Ectodermal cell (in vitro differentiated cells): ENCODE measurements at regions not wholly inside any gene's neighbourhood (a gene's known extent, or its start where the extent isn't known, plus 50 kb on each side); places are given as distances from the start of the nearest gene placed in this dataset.

Experiments
- H3K27ac ChIP-seq: 2 replicates; pipeline ENCODE4 v1.7.0; 2013; ENCODE audit warnings: mild to moderate bottlenecking, low read depth, low read length; ENCODE audit not compliant: insufficient read depth, poor library complexity, severe bottlenecking
- H3K27me3 ChIP-seq: 2 replicates; pipeline ENCODE4 v1.7.0; 2013; ENCODE audit warnings: mild to moderate bottlenecking, low read length; ENCODE audit not compliant: insufficient read depth, control insufficient read depth, poor library complexity, severe bottlenecking
- H3K36me3 ChIP-seq: one replicate; pipeline ENCODE4 v1.7.0; 2013; ENCODE audit warnings: low read length; ENCODE audit not compliant: control insufficient read depth, insufficient read depth
- H3K4me1 ChIP-seq: one replicate; pipeline ENCODE4 v1.7.0; 2013; ENCODE audit warnings: low read length; ENCODE audit not compliant: control insufficient read depth, insufficient read depth
- H3K4me3 ChIP-seq: 2 replicates; pipeline ENCODE4 v1.7.0; 2013; ENCODE audit warnings: low read depth, low read length, control low read depth; ENCODE audit not compliant: insufficient read depth
- H3K9me3 ChIP-seq: 2 replicates; pipeline ENCODE4 v1.7.0; 2013; ENCODE audit warnings: mild to moderate bottlenecking, low read length, moderate library complexity; ENCODE audit not compliant: control insufficient read depth
- WGBS, 2 experiments: methylation state at CpG; one replicate each; pipeline ENCODE4 v1.1.7; 2013; ENCODE audit warnings: missing lambda C conversion rate in 2 of 2; 5-methylcytosine and 5-hydroxymethylcytosine counted together

DNA sequence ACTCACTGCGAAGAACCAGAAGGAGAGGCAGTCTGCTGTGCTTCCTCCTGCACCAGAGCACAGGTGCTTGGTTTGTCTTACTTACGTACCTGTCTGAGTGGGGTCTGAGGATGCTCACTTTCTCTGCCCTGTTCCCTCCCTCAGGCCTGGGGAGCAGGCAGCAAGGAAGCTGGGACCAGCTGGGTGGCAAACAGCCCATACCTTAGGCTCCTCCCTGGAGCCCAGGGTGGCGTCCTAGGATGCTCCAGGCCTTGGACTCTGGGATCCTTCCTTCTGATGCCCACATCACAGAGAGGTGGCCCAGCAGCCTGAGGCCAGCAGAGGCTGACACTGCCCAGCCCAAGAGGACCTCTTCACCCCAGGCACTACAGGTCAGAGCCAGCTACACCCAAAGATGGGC lies 593.2 kb downstream of the BRD1 start:
- Histone ChIP-seq H3K4me1 (no peaks in the 10 kb centered on the region), H3K4me3 (no peak overlapping the region), H3K36me3 (no peaks in the 10 kb centered on the region), H3K9me3 (no peaks in the 10 kb centered on the region), H3K27me3 (no peaks in the 10 kb centered on the region), H3K27ac (no peak overlapping the region)
- WGBS, 2 experiments, result 91 to 95% methylated on average over 3 of the region's 3 CpGs

DNA sequence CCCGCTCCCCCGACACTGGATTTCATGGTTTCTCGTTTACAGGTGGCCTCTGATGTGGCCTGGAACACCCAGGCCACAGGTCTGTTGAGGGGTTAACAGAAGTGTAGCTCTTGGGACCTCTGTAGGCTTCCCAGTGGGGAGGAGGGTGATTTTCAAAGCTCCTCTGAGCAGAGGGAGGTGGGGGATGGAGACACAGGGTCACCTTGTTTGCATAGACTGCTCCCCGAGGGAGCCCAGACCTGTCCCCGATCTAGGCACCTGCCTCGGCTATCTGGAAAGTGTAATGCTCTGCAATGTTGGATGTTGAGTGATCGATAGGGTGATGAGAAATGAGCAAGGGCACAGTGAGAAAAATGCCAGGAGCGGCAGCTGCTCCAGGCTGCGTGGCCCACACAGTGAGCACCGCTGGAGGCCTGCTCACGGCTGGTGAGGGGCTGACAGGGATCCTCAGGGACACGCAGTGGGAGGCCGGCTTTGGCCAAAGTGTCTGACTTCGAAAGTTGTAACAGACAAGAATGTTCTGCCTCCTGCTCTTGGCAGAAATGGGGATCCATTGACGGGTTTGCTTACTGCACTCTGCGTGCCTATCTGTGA lies 594.1 kb downstream of the BRD1 start:
- no peak overlapping the region for H3K4me3 ChIP-seq
- H3K9me3 ChIP-seq, result no peaks in the 10 kb centered on the region
- H3K36me3 ChIP-seq, result no peaks in the 10 kb centered on the region
- H3K4me1 ChIP-seq, result no peaks in the 10 kb centered on the region
- H3K27me3 ChIP-seq, result no peaks in the 10 kb centered on the region
- WGBS, 2 experiments, result 87 to 89% methylated on average over 16 of the region's 16 CpGs
- H3K27ac ChIP-seq, result no peak overlapping the region

DNA sequence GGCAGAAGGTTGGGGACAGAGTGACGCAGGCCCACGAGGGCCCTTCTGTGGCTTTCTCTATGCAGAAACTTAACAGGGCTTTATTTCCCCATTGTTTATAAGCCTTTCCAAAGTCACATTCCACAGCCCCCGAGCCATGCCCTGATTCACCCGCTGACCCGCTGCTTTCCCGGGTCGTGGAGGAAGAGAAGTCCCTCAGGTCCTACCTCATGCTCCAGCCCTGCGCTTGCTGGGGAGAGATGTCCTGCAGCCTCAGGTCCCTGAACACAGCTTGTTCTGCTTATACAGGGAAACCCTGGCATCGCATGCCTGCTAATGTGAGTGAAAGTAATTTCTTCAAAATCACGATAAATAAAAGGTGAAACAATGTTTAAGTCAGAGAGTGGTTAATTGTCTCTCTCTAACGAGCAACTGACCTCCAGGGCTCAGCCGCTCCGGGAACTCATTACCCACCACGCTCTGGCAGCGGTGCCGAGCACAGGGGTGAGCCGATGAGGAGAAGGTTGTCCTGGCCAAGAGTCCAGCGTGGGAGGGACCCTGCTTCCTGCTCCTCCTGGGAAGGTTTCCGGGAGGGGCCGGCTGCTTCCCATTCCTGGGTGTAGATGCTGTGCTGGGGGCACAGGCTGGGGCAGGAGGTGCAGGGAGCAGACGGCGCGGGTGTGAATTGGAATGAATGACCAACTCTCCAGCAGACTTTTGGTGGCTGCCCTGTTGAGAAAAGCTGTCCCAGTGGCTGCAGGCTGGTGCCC lies 595.2 kb downstream of the BRD1 start:
- Histone ChIP-seq H3K27me3 (no peaks in the 10 kb centered on the region), H3K27ac (no peak overlapping the region), H3K4me3 (no peak overlapping the region), H3K9me3 (no peaks in the 10 kb centered on the region), H3K36me3 (no peaks in the 10 kb centered on the region), H3K4me1 (no peaks in the 10 kb centered on the region)
- WGBS, 2 experiments, result 81 to 83% methylated on average over 23 of the region's 23 CpGs

DNA sequence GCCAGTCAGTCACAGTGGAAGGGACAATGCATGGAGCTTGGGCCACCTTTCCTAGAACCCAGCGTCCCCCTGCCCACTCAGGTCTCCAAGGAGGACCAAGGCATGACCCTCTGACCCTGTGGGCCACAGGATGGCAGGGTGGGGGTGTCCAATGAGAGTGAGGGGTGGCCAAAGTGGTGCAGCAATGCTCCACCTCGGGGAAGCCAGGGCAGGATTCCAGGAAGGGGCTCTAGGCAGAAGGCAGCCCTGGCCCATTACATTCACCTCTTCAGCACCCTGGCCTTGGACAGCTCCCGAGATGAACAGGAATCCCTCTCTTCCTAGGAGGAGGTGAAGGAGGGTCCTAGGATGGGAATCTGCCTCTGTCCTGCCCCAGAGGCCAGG lies 597.5 kb downstream of the BRD1 start:
- no peak overlapping the region for H3K4me3 ChIP-seq
- no peaks in the 10 kb centered on the region for H3K36me3 ChIP-seq
- 50 to 63% methylated on average over 3 of the region's 3 CpGs for WGBS, 2 experiments

DNA sequence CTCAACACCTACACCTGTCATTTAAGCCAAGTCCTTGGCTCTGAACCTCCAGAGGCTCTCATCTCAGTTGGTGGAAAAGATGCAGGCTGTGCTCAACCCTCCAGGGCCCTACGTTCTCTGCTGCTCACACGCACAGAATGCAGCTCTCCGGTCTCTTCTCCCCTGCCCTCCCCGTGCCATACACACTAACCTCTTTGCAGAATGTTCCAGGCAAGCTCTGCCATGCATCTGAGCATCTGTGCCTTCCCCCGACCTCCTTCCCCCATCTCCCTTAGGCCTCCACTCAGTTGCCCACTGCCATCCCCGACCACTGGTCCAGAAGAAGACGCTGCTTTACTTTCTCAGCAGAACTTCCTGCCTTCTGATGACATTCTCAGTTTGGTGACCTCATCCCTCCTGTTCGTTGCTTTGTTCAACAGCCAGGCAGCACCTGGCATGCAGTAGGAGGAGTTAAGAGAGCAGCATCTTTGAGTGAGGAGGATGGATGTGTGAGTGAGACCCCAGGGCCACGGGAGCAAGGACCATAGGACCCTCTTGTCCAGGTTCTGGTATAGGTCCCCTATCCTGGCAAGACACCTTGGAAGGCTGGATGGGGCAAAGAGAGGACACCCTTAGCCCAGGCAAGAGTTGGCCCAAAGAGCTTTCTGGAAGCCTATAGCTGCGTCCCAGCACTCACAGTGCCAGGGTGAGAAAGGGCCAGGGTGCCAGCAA lies 598.0 kb downstream of the BRD1 start:
- H3K27me3 ChIP-seq, result no peaks in the 10 kb centered on the region
- H3K9me3 ChIP-seq, result no peaks in the 10 kb centered on the region
- H3K4me3 ChIP-seq, result no peak overlapping the region
- 72 to 74% methylated on average over 10 of the region's 10 CpGs for WGBS, 2 experiments
- no peak overlapping the region for H3K27ac ChIP-seq
- no peaks in the 10 kb centered on the region for H3K36me3 ChIP-seq
- H3K4me1 ChIP-seq, result no peaks in the 10 kb centered on the region

More for the DNA sequence above, 597.5 kb downstream of the BRD1 start:
- Histone ChIP-seq H3K27ac (no peak overlapping the region), H3K27me3 (no peaks in the 10 kb centered on the region), H3K4me1 (no peaks in the 10 kb centered on the region), H3K9me3 (no peaks in the 10 kb centered on the region)

DNA sequence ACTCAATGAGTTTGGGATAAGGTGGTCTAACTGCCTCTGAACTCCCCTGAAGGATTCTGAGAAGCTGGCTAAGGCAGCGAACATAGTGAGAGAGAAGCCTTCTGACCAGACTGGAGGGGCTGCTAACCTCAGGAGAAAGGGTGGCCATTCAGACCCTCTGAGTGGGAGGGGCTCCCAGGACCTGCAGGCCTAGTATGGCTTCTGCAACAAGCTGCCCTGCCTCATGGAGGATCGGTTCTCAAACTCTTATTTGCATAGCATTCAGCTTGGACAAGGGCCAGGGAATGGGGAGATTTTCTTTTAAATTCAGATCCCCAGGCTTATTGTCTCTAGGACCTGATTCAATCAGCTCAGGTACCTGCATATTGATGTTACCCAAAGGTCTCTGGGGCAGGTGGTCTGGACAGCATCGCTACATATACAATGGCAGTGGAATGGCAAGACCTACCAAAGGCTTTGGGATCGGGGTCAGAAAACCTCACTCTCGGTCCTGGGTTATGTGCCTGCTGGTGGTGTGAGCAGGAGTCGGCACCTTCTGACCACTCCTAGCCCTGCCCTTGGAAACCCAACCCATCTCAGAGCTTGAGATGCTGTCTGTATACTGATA lies 599.1 kb downstream of the BRD1 start:
- Histone ChIP-seq H3K27ac (no peak overlapping the region), H3K36me3 (no peaks in the 10 kb centered on the region), H3K4me1 (no peaks in the 10 kb centered on the region), H3K9me3 (no peaks in the 10 kb centered on the region), H3K4me3 (no peak overlapping the region), H3K27me3 (no peaks in the 10 kb centered on the region)
- 79 to 84% methylated on average over 6 of the region's 6 CpGs for WGBS, 2 experiments

DNA sequence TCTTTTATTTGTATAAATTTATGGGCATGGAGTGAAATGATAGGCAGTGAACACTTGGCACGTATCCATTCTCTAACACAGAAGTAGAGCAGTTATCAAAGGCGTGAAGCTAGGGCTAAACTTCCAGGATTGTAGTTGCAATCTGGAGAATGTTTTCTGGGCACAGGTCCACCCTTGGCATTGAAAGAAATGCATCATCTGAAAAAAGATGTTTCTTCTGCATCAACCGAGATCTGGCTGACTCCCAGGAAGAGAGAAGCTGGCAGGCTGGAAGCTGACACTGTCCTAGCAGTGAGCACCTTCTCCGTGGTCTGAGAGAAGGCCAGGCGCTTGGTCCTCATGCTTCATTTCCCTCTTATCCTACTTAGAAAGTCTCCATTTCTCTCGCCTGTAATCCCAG lies 600.0 kb downstream of the BRD1 start:
- Histone ChIP-seq H3K4me3 (no peak overlapping the region), H3K27ac (no peak overlapping the region), H3K36me3 (no peaks in the 10 kb centered on the region), H3K27me3 (no peaks in the 10 kb centered on the region), H3K4me1 (no peaks in the 10 kb centered on the region), H3K9me3 (no peaks in the 10 kb centered on the region)
- WGBS, 2 experiments, result 91 to 93% methylated on average over 6 of the region's 6 CpGs

DNA sequence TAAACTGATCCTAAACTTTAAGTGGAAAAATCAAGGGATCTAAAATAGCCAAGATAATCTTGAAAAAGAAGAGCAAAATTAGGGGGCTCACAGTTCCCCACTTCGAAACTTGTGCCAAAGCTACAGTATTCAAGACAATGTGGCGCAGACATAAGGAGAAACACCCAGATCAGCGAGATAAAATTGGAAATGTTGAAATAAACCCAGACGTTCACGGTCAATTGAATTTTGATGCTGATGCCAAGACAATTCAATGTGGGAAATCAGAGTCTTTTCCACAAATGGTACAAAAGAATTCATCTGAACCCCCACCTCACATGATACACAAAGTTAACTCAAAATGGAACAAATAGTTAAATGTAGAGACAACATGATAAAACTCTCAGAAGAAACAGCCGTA lies 601.6 kb downstream of the BRD1 start:
- Histone ChIP-seq H3K4me3 (no peak overlapping the region), H3K9me3 (no peaks in the 10 kb centered on the region), H3K27me3 (no peaks in the 10 kb centered on the region), H3K27ac (no peak overlapping the region), H3K36me3 (no peaks in the 10 kb centered on the region), H3K4me1 (no peaks in the 10 kb centered on the region)
- 77 to 78% methylated on average over 6 of the region's 6 CpGs for WGBS, 2 experiments

DNA sequence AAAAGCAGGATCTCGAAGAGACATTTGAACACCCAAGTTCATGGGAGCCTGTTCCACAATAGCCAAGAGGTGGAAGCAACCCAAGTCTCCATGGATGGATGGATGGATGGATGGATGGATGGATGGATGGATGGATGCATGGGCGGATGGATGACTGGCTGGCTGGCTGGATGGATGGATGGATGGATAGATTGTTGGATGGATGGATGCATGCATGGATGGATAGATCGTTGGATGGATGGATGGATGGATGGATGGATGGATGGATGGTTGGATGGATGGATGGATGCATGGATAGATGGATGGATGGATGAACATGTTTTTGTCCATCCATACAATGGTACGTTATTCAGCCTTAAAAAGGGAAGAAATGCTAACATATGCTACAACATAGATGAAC lies 603.4 kb downstream of the BRD1 start:
- H3K4me3 ChIP-seq, result no peak overlapping the region
- 91 to 97% methylated on average over 4 of the region's 4 CpGs for WGBS, 2 experiments
- H3K36me3 ChIP-seq, result no peaks in the 10 kb centered on the region
- H3K4me1 ChIP-seq, result no peaks in the 10 kb centered on the region
- H3K9me3 ChIP-seq, result no peaks in the 10 kb centered on the region
- H3K27me3 ChIP-seq, result no peaks in the 10 kb centered on the region
- no peak overlapping the region for H3K27ac ChIP-seq

DNA sequence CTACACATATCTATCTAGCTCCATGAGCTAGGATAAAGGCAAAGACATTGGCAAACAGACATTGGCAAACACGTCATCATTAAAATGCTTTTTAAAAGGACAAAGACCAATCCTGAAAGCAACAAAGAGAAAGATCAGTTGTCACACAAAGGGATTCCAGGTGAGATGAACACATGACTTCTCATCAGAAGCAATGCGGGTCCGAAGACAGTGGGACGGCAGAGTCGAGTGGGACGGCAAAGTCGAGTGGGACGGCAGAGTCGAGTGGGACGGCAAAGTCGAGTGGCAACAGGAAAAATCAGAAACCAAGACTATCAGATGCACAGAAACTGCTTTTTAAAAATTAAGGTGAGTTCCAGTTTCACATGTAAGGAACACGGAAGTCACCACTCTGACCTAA lies 609.5 kb downstream of the BRD1 start:
- 90 to 92% methylated on average over 12 of the region's 12 CpGs for WGBS, 2 experiments
- Histone ChIP-seq H3K36me3 (no peaks in the 10 kb centered on the region), H3K27me3 (no peaks in the 10 kb centered on the region), H3K9me3 (no peaks in the 10 kb centered on the region), H3K4me1 (no peaks in the 10 kb centered on the region), H3K4me3 (no peak overlapping the region), H3K27ac (no peak overlapping the region)
